ENCODE measurements at regions not wholly inside any gene's neighbourhood (a gene's known extent, or its start where the extent isn't known, plus 50 kb on each side); places are given as distances from the start of the nearest gene placed in this dataset.

- no peak for TF ChIP-seq POLR2A (IDR thresholded peaks at IDR 0.05)
- TF ChIP-seq CTCF (IDR thresholded peaks at IDR 0.05), result no peak
These were observed 173.6 kb downstream of the PTGER3 start for GRCh38 chr1:70874063-70874462.
